CD8-positive, alpha-beta memory T cell (primary cell): ENCODE measurements at regions not wholly inside any gene's neighbourhood (a gene's known extent, or its start where the extent isn't known, plus 50 kb on each side); places are given as distances from the start of the nearest gene placed in this dataset.

Experiments
- CTCF ChIA-PET: fragments of 350-600 bp; sonication (Branson Sonifier 250); formaldehyde crosslinking; loops from one replicate; lab custom pipeline; 2021; ENCODE audit warnings: antibody characterized with exemption; lab: Charles Lee
- POLR2A ChIA-PET: fragments of 350-600 bp; sonication (Branson Sonifier 250); formaldehyde crosslinking; loops from one replicate; lab custom pipeline; 2021; ENCODE audit warnings: antibody characterized with exemption; lab: Charles Lee
- DNase-seq, 5 donors: peaks; one replicate each; pipeline versions ENCODE4 v3.0.0 to v3.0.0-alpha.2; 2020 to 2022; ENCODE audit warnings: mixed read lengths in 1 of 5
- H3K27ac ChIP-seq: one replicate; pipeline ENCODE4 v1.7.0; 2013; ENCODE audit warnings: low read depth, mild to moderate bottlenecking, low read length, moderate library complexity
- H3K27me3 ChIP-seq: 2 replicates; pipeline ENCODE4 v1.7.0; 2013; ENCODE audit warnings: low read length, mild to moderate bottlenecking; ENCODE audit not compliant: insufficient read depth, poor library complexity, severe bottlenecking
- H3K36me3 ChIP-seq: 2 replicates; pipeline ENCODE4 v1.7.0; 2013; ENCODE audit warnings: mild to moderate bottlenecking, low read length, moderate library complexity; ENCODE audit not compliant: insufficient read depth
- H3K4me1 ChIP-seq: 2 replicates; pipeline ENCODE4 v1.7.0; 2013; ENCODE audit warnings: mild to moderate bottlenecking, low read length, moderate library complexity; ENCODE audit not compliant: insufficient read depth
- H3K4me3 ChIP-seq: 2 replicates; pipeline ENCODE4 v1.7.0; 2013; ENCODE audit warnings: mild to moderate bottlenecking, low read length
- H3K9me3 ChIP-seq: 2 replicates; pipeline ENCODE4 v1.7.0; 2013; ENCODE audit warnings: mild to moderate bottlenecking, low read length
- H3K27ac Mint-ChIP-seq, 8 donors: one replicate each; pipeline ENCODE4 v1.8.0; 2020 to 2021; ENCODE audit warnings: mixed read lengths in 8 of 8, mild to moderate bottlenecking in 6 of 8, inconsistent platforms in 3 of 8, moderate library complexity in 3 of 8
- H3K27me3 Mint-ChIP-seq, 2 donors: one replicate each; pipeline ENCODE4 v1.8.0; 2020 to 2021; ENCODE audit warnings: mixed read lengths in 2 of 2, mild to moderate bottlenecking in 1 of 2, moderate library complexity in 1 of 2
- H3K36me3 Mint-ChIP-seq, 3 donors: one replicate each; pipeline ENCODE4 v1.8.0; 2020 to 2021; ENCODE audit warnings: mixed read lengths in 3 of 3, inconsistent platforms in 1 of 3, mild to moderate bottlenecking in 1 of 3
- H3K4me1 Mint-ChIP-seq, 3 donors: one replicate each; pipeline ENCODE4 v1.8.0; 2020 to 2021; ENCODE audit warnings: mixed read lengths in 3 of 3, inconsistent platforms in 1 of 3, mild to moderate bottlenecking in 1 of 3
- H3K4me3 Mint-ChIP-seq, 7 donors: one replicate each; pipeline ENCODE4 v1.8.0; 2020 to 2021; ENCODE audit warnings: mixed read lengths in 7 of 7, mild to moderate bottlenecking in 6 of 7, moderate library complexity in 4 of 7, inconsistent platforms in 2 of 7
- H3K9me3 Mint-ChIP-seq, 5 donors: one replicate each; pipeline ENCODE4 v1.8.0; 2020 to 2022; ENCODE audit warnings: mixed read lengths in 5 of 5, mild to moderate bottlenecking in 3 of 5, moderate library complexity in 2 of 5, inconsistent platforms in 1 of 5

DNA sequence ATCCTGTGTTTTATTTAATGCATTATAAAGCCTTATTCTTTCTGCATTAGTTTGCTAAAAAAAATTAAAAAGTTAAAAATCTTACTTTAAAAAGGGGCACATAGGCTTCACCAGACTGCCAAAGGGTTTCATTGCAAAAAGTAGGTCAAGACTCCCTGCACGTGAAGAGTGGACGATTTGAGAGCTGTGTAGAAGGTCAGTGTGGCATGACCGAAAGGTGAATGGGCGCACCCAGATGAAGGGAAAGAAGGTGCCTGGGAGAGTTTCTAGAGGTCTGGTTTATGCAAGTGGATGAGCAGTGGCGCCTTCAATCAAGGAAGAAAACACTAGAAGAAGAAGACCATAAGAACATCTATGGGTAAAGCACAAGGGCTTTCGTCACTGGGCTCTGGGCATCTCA lies 111.0 kb downstream of the SP3 start:
- H3K4me1 Mint-ChIP-seq, result no peaks in the 10 kb centered on the region

GRCh38 chr2:173854840-173855239 lies 110.3 kb downstream of the SP3 start:
- H3K9me3 Mint-ChIP-seq, result no peaks in the 10 kb centered on the region
- no peak for DNase-seq

More for the DNA sequence above, 111.0 kb downstream of the SP3 start:
- H3K9me3 Mint-ChIP-seq, result no peaks in the 10 kb centered on the region
- Histone ChIP-seq H3K9me3 (no peaks in the 10 kb centered on the region), H3K4me1 (no peaks in the 10 kb centered on the region), H3K36me3 (no peaks in the 10 kb centered on the region), H3K4me3 (no peak overlapping the region), H3K27me3 (no peaks in the 10 kb centered on the region), H3K27ac (no peak overlapping the region)
- no peak for DNase-seq
- H3K27me3 Mint-ChIP-seq, result peaks cover 4 to 22% of the 10 kb centered on the region in 2 donors
- ChIA-PET CTCF (no interaction called here), POLR2A (no interaction called here)
- H3K27ac Mint-ChIP-seq, result no peak overlapping the region
- peaks cover 0 to 3% (median 0%) of the 10 kb centered on the region in 3 donors for H3K36me3 Mint-ChIP-seq
- H3K4me3 Mint-ChIP-seq, result no peak overlapping the region

DNA sequence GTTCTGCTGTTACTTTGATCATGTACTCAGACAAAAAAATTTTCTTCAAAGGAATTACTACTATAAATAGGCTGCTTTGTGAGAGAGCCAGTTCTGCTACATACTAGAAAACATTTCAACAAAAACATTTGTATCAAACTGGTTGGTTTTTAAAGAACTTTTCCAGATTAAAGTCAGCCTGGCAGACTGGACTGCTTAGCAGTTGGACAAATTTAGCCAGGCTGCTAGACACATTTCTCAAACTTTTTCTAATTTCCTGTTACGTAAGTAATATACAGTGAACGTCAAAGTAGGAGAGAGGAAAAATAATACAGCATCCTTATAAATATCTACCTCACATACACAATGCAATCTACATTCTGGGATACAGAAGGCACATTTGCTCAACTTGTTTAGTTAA lies 109.5 kb downstream of the SP3 start:
- no peaks in the 10 kb centered on the region for H3K4me1 ChIP-seq
- H3K27ac Mint-ChIP-seq, result no peak overlapping the region
- no peak overlapping the region for H3K27ac ChIP-seq
- H3K36me3 Mint-ChIP-seq, result peaks cover 0 to 3% (median 0%) of the 10 kb centered on the region in 3 donors
- CTCF ChIA-PET, result no interaction called here
- DNase-seq, result no peak
- no peak overlapping the region for H3K4me3 Mint-ChIP-seq
- no peaks in the 10 kb centered on the region for H3K9me3 ChIP-seq
- H3K27me3 ChIP-seq, result no peaks in the 10 kb centered on the region
- peaks cover 4 to 19% of the 10 kb centered on the region in 2 donors for H3K27me3 Mint-ChIP-seq
- H3K4me1 Mint-ChIP-seq, result no peaks in the 10 kb centered on the region
- H3K36me3 ChIP-seq, result no peaks in the 10 kb centered on the region
- no peaks in the 10 kb centered on the region for H3K9me3 Mint-ChIP-seq
- H3K4me3 ChIP-seq, result no peak overlapping the region
- POLR2A ChIA-PET, result no interaction called here

More at GRCh38 chr2:173854840-173855239, 110.3 kb downstream of the SP3 start:
- Histone ChIP-seq H3K27me3 (no peaks in the 10 kb centered on the region), H3K4me1 (no peaks in the 10 kb centered on the region), H3K4me3 (no peak overlapping the region), H3K36me3 (no peaks in the 10 kb centered on the region), H3K27ac (no peak overlapping the region), H3K9me3 (no peaks in the 10 kb centered on the region)
- Mint-ChIP-seq H3K4me3 (no peak overlapping the region), H3K27ac (no peak overlapping the region), H3K27me3 (peaks cover 4 to 15% of the 10 kb centered on the region in 2 donors), H3K36me3 (peaks cover 0 to 3% (median 0%) of the 10 kb centered on the region in 3 donors), H3K4me1 (no peaks in the 10 kb centered on the region)
- ChIA-PET POLR2A (no interaction called here), CTCF (no interaction called here)
